K562 (cell line): ENCODE measurements at regions not wholly inside any gene's neighbourhood (a gene's known extent, or its start where the extent isn't known, plus 50 kb on each side); places are given as distances from the start of the nearest gene placed in this dataset.

ENCODE experiments used
- ATAC-seq: fragments of 200-7000 bp; cut with Tn5 transposase; 3 replicates; pipeline ENCODE4 v1.9.1; 2020; ENCODE audit warnings: moderate library complexity
- BruUV-seq: library from RNA; stranded (reverse); fragments of 400-500 nt; replicated peaks from 2 replicates; lab custom pipeline; 2021; lab: Mats Ljungman, UMichigan
- CTCF ChIA-PET: fragments of 300-600 bp; formaldehyde crosslinking; extraction: SDS; loops from one replicate; lab custom pipeline; 2021; ENCODE audit warnings: low intra/inter-chr PET ratio; lab: Yijun Ruan, JAX
- POLR2A ChIA-PET: fragments of 300-600, 350-650 bp; sonication (Branson Sonifier 250); formaldehyde crosslinking; extraction: SDS; loops from one replicate; lab custom pipeline; 2021; ENCODE audit warnings: antibody characterized with exemption, inconsistent platforms; lab: Yijun Ruan, JAX
- DNase-seq, 4 experiments: peaks; one replicate each; pipeline versions ENCODE4 v3.0.0 to v3.0.0-alpha.2; 2011 to 2018; ENCODE audit warnings: low spot score in 3 of 4, mixed read lengths in 3 of 4; ENCODE audit errors: extremely low read depth in 1 of 4
- FAIRE-seq: peaks from 2 replicates; lab custom pipeline; 2011; peaks lifted over from hg19 to GRCh38; lab: Jason Lieb, UNC
- H2AFZ ChIP-seq: 2 replicates; pipeline ENCODE4 v1.6.0; 2011; ENCODE audit warnings: low read depth, low read length, control low read depth, inconsistent platforms
- H3K27ac ChIP-seq: fragments of 200-600 bp; 3 replicates; pipeline ENCODE4 v1.8.0; 2011; ENCODE audit warnings: low read depth, mild to moderate bottlenecking, control low read depth, inconsistent platforms, low read length, moderate library complexity, mixed read lengths; ENCODE audit errors: extremely low read depth
- H3K27me3 ChIP-seq, 2 experiments: fragments of 300-600 bp in 1 of 2; 2 replicates in 1 of 2; 3 replicates in 1 of 2; pipeline versions ENCODE4 v1.6.0 to v1.8.0; 2011; ENCODE audit warnings: inconsistent platforms in 2 of 2, low read length in 2 of 2, mild to moderate bottlenecking in 1 of 2, mixed read lengths in 1 of 2, moderate library complexity in 1 of 2; ENCODE audit not compliant: control insufficient read depth in 2 of 2, insufficient read depth in 2 of 2
- H3K36me3 ChIP-seq: fragments of 300-600 bp; 3 replicates; pipeline ENCODE4 v1.8.0; 2011; ENCODE audit warnings: mild to moderate bottlenecking, low read length, inconsistent platforms; ENCODE audit not compliant: control insufficient read depth, insufficient read depth
- H3K4me1 ChIP-seq, 2 experiments: fragments of 200-600 bp in 1 of 2; replicated peaks in 1 of 2; 2 replicates in 1 of 2; 3 replicates in 1 of 2; pipeline versions ENCODE4 v1.5.1 to v1.8.0; 2011; ENCODE audit warnings: inconsistent platforms in 2 of 2, low read length in 2 of 2, mild to moderate bottlenecking in 1 of 2, mixed read lengths in 1 of 2, moderate library complexity in 1 of 2; ENCODE audit not compliant: control insufficient read depth in 2 of 2, insufficient read depth in 2 of 2
- H3K4me2 ChIP-seq: 2 replicates; pipeline ENCODE4 v1.6.1; 2011; ENCODE audit warnings: low read length, control low read depth, inconsistent platforms, mixed read lengths; ENCODE audit not compliant: insufficient read depth
- H3K4me3 ChIP-seq: fragments of 200-600 bp; sonication (generic), shearing (Covaris generic); 2 replicates; pipeline ENCODE4 v1.5.1; 2016; ENCODE audit warnings: control low read depth, inconsistent platforms
- H3K79me2 ChIP-seq: fragments of 200-600 bp; 3 replicates; pipeline ENCODE4 v1.8.0; 2011; ENCODE audit warnings: low read length, inconsistent platforms; ENCODE audit not compliant: control insufficient read depth, insufficient read depth
- H3K9ac ChIP-seq, 2 experiments: 2 replicates each; pipeline versions ENCODE4 v1.6.0 to v1.6.1; 2011; ENCODE audit warnings: low read depth in 2 of 2, low read length in 2 of 2, control low read depth in 1 of 2, inconsistent platforms in 1 of 2, mild to moderate bottlenecking in 1 of 2, mixed read lengths in 1 of 2; ENCODE audit not compliant: insufficient read depth in 1 of 2
- H3K9me1 ChIP-seq: one replicate; pipeline ENCODE4 v1.6.0; 2011; ENCODE audit warnings: inconsistent platforms, mild to moderate bottlenecking, low read length, moderate library complexity; ENCODE audit not compliant: control insufficient read depth, insufficient read depth
- H3K9me3 ChIP-seq: replicated peaks from 2 replicates; pipeline ENCODE4 v1.5.1; 2011; ENCODE audit warnings: low read depth, low read length, inconsistent platforms; ENCODE audit not compliant: control insufficient read depth, insufficient read depth
- H4K20me1 ChIP-seq: replicated peaks from 2 replicates; pipeline ENCODE4 v1.6.1; 2011; ENCODE audit warnings: low read length, inconsistent platforms, mixed read lengths; ENCODE audit not compliant: control insufficient read depth, insufficient read depth
- BDP1 ChIP-seq: IDR thresholded peaks from 3 replicates; pipeline ENCODE4 v1.6.1; 2011; ENCODE audit not compliant: insufficient read length, insufficient read depth
- IRF1 ChIP-seq: sonication (generic); formaldehyde crosslinking; IDR thresholded peaks from 2 replicates; pipeline ENCODE4 v1.8.0; 2022; ENCODE audit warnings: missing genetic modification reagents, mild to moderate bottlenecking, borderline replicate concordance
- PCBP1 ChIP-seq: fragments of 200-400 bp; formaldehyde crosslinking; IDR thresholded peaks from 2 replicates; pipeline ENCODE4 v1.6.1; 2018; ENCODE audit warnings: mild to moderate bottlenecking, low read depth, low read length; ENCODE audit not compliant: poor library complexity, severe bottlenecking
- WGBS: fragments of 100-300 bp; shearing (Covaris generic); methylation state at CpG from one replicate; pipeline ENCODE4 v1.1.6; 2016; ENCODE audit warnings: low coverage, mixed read lengths; ENCODE audit not compliant: insufficient coverage; ENCODE audit errors: missing lambda C conversion rate; 5-methylcytosine and 5-hydroxymethylcytosine counted together
- in situ Hi-C: fragments of 300-500 bp; cut with MboI; formaldehyde crosslinking; loops from 4 replicates; pipeline ENCODE4 v1.15.0; 2018; ENCODE audit warnings: inconsistent platforms, mixed read lengths
- intact Hi-C: fragments of 100-400 bp; cut with micrococcal nuclease; formaldehyde crosslinking; loops from 2 replicates; pipeline ENCODE4 v1.14.2; 2022
- TF ChIP-seq, protein P1 (sequence below), 2 experiments: fragments of 450-650 bp in 1 of 2; sonication (generic) in 1 of 2; formaldehyde crosslinking in 1 of 2; IDR thresholded peaks in 1 of 2; conservative IDR thresholded peaks in 1 of 2; 2 replicates each; pipeline versions ENCODE4 v1.6.1 to v1.8.1; 2016 to 2023; ENCODE audit warnings: mild to moderate bottlenecking in 2 of 2, moderate library complexity in 2 of 2, inconsistent platforms in 1 of 2, missing genetic modification reagents in 1 of 2
- TF ChIP-seq, protein P2 (sequence below): fragments of 250-450 bp; sonication (Bioruptor Pico); IDR thresholded peaks from 2 replicates; pipeline ENCODE4 v1.8.0; 2022; ENCODE audit warnings: inconsistent platforms, mild to moderate bottlenecking, moderate library complexity, borderline replicate concordance

- FAIRE-seq (no peak), DNase-seq (no peak), ATAC-seq (no peak)
- TF ChIP-seq BDP1 (no peak), PCBP1 (no peak), IRF1 (no peak)
- TF ChIP-seq, protein P1, sequence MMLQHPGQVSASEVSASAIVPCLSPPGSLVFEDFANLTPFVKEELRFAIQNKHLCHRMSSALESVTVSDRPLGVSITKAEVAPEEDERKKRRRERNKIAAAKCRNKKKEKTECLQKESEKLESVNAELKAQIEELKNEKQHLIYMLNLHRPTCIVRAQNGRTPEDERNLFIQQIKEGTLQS (IDR thresholded peaks at IDR 0.05): no peak
- TF ChIP-seq, protein P1 (CRISPR knock-in tag; conservative IDR thresholded peaks at IDR 0.05): no peak
- TF ChIP-seq, protein P2, sequence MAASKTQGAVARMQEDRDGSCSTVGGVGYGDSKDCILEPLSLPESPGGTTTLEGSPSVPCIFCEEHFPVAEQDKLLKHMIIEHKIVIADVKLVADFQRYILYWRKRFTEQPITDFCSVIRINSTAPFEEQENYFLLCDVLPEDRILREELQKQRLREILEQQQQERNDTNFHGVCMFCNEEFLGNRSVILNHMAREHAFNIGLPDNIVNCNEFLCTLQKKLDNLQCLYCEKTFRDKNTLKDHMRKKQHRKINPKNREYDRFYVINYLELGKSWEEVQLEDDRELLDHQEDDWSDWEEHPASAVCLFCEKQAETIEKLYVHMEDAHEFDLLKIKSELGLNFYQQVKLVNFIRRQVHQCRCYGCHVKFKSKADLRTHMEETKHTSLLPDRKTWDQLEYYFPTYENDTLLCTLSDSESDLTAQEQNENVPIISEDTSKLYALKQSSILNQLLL (CRISPR knock-in tag): no peak
- H3K9me3 ChIP-seq: no peaks in the 10 kb centered on the region
- no peak overlapping the region for H3K27ac ChIP-seq
- POLR2A ChIA-PET: no interaction called here
- H2AFZ ChIP-seq: no peak overlapping the region
- H3K4me2 ChIP-seq: no peak overlapping the region
- whole genome bisulfite sequencing: 0% methylated on average over 1 of the region's 1 CpG
- no TSS peak for BruUV-seq
- H4K20me1 ChIP-seq: no peaks in the 10 kb centered on the region
- CTCF ChIA-PET: no interaction called here
- H3K27me3 ChIP-seq: peaks cover 22 to 57% of the 10 kb centered on the region in 2 experiments
- no peaks in the 10 kb centered on the region for H3K36me3 ChIP-seq
- 0 out of 5 replicates have a peak, but pooled peaks cover 0 to 2% of the 10 kb centered on the region in 2 experiments for H3K4me1 ChIP-seq
- H3K9me1 ChIP-seq: no peaks in the 10 kb centered on the region
- H3K79me2 ChIP-seq: no peaks in the 10 kb centered on the region
- in situ Hi-C loops (no loop called here), intact Hi-C loops (loop anchor here (10.0 kb wide), 2 partner anchors 564 to 594 kb away; no protein-coding TSS in a partner anchor)
- no peak overlapping the region for H3K4me3 ChIP-seq
- H3K9ac ChIP-seq: no peak overlapping the region
Measured at GRCh38 chr7:130838738-130839137, 104.7 kb upstream of the KLF14 start.
